ENCODE measurements at regions not wholly inside any gene's neighbourhood (a gene's known extent, or its start where the extent isn't known, plus 50 kb on each side); places are given as distances from the start of the nearest gene placed in this dataset.

- Histone ChIP-seq H3K27ac (ENCODE audit: insufficient read length, low read depth, low read length) (no peak overlapping the region), H3T11ph (ENCODE audit: low read length) (no peak overlapping the region), H3K23me2 (ENCODE audit: insufficient read length, low read depth, low read length, poor library complexity, severe bottlenecking) (no peaks in the 10 kb centered on the region), H3K79me2 (ENCODE audit: insufficient read depth, low read length) (no peaks in the 10 kb centered on the region), H3K4ac (ENCODE audit: low read depth, low read length) (no peak overlapping the region), H2BK5ac (ENCODE audit: insufficient read length, low read length) (no peak overlapping the region), H2BK15ac (ENCODE audit: low read depth, low read length) (no peak overlapping the region), H3K23ac (ENCODE audit: insufficient read length, low read depth, low read length) (no peak overlapping the region), H3K56ac (ENCODE audit: insufficient read length, low read depth, low read length) (no peak overlapping the region), H3K4me1 (ENCODE audit: insufficient read depth, low read length) (no peaks in the 10 kb centered on the region), H2AFZ (ENCODE audit: low read length) (no peak overlapping the region), H2BK20ac (ENCODE audit: low read depth, low read length, poor library complexity, severe bottlenecking) (no peak overlapping the region), H4K5ac (ENCODE audit: insufficient read length, low read depth, low read length) (no peak overlapping the region), H3K14ac (ENCODE audit: insufficient read depth, low read length) (no peak overlapping the region), H3K9me3 (ENCODE audit: control insufficient read depth, low read depth, low read length) (peaks cover 20% of the 10 kb centered on the region), H3K27me3 (ENCODE audit: insufficient read depth, low read length) (no peaks in the 10 kb centered on the region), H2BK12ac (ENCODE audit: insufficient read length, low read depth, low read length) (no peak overlapping the region), H4K91ac (ENCODE audit: insufficient read length, low read depth, low read length) (no peak overlapping the region), H2BK120ac (ENCODE audit: low read depth, low read length, poor library complexity, severe bottlenecking) (no peak overlapping the region), H2AK5ac (ENCODE audit: insufficient read length, low read length) (no peak overlapping the region), H4K8ac (replicated peaks; ENCODE audit: insufficient read length, low read depth, low read length) (no peak overlapping the region), H3K79me1 (ENCODE audit: insufficient read depth, low read depth, low read length, poor library complexity, severe bottlenecking) (no peaks in the 10 kb centered on the region), H3K18ac (ENCODE audit: insufficient read length, low read depth, low read length) (no peak overlapping the region), H3K9ac (ENCODE audit: extremely low read depth, insufficient read length, low read length) (no peak overlapping the region), H3K4me2 (ENCODE audit: insufficient read depth, insufficient read length, low read length) (no peak overlapping the region), H4K20me1 (ENCODE audit: control insufficient read depth, insufficient read depth, insufficient read length) (no peaks in the 10 kb centered on the region)
- no peak for DNase-seq
- H3K4me1 Mint-ChIP-seq = peaks cover 4 to 21% of the 10 kb centered on the region in 2 experiments
- H3K36me3 Mint-ChIP-seq (ENCODE audit: insufficient read depth in 1 of 3, low read depth in 3 of 3) = peaks cover 0 to 2% (median 2%) of the 10 kb centered on the region in 3 experiments; a peak in 4 of 7 replicates
- H3K27me3 Mint-ChIP-seq (ENCODE audit: low read depth) = no peaks in the 10 kb centered on the region
- no peak for TF ChIP-seq CTCF (conservative IDR thresholded peaks at IDR 0.05)
- H3K9me3 Mint-ChIP-seq = peaks cover 64 to 73% of the 10 kb centered on the region in 2 experiments
- no peak overlapping the region for H3K27ac Mint-ChIP-seq
- H3K4me3 Mint-ChIP-seq = no peak overlapping the region
- WGBS (ENCODE audit: extremely low coverage, insufficient read length, low lambda C conversion rate) = no CpG with 5 or more reads among the region's 2 CpGs
Observed at GRCh38 chrX:53794181-53794580, 107.7 kb upstream of the HUWE1 start.
